Esophagus squamous epithelium (tissue), 4 donors: ENCODE measurements at regions not wholly inside any gene's neighbourhood (a gene's known extent, or its start where the extent isn't known, plus 50 kb on each side); places are given as distances from the start of the nearest gene placed in this dataset.

Source experiments
- CTCF ChIP-seq, 6 experiments: fragments of 450-650 bp in 4 of 6; fragments of 200-600 bp in 2 of 6; sonication (generic) in 2 of 6; IDR thresholded peaks; one replicate each; pipeline ENCODE4 v1.5.1; 2016 to 2019; ENCODE audit warnings: antibody characterized with exemption in 6 of 6, mild to moderate bottlenecking in 4 of 6, moderate library complexity in 4 of 6
- POLR2A ChIP-seq, 4 donors: fragments of 450-650 bp; IDR thresholded peaks; one replicate each; pipeline ENCODE4 v1.6.1; 2017; ENCODE audit warnings: antibody characterized with exemption in 4 of 4, mild to moderate bottlenecking in 4 of 4, moderate library complexity in 3 of 4

- TF ChIP-seq CTCF (IDR thresholded peaks at IDR 0.05) (no peak), POLR2A (IDR thresholded peaks at IDR 0.05) (no peak)
Observed at GRCh38 chr7:81410471-81411117, 359.3 kb downstream of the HGF start.
